ENCODE measurements at regions not wholly inside any gene's neighbourhood (a gene's known extent, or its start where the extent isn't known, plus 50 kb on each side); places are given as distances from the start of the nearest gene placed in this dataset.

- no peak for DNase-seq (ENCODE audit: low spot score)
These were observed 742.2 kb downstream of the SLC16A7 start for GRCh38 chr12:60337839-60338549.

- no peak for DNase-seq (ENCODE audit: low spot score)
These were observed 749.6 kb downstream of the SLC16A7 start for GRCh38 chr12:60345442-60345841.

- DNase-seq (ENCODE audit: low spot score): no peak
These were observed 753.6 kb downstream of the SLC16A7 start for GRCh38 chr12:60349232-60349978.

GRCh38 chr12:60387356-60387755, 791.5 kb downstream of the SLC16A7 start:
- DNase-seq (ENCODE audit: low spot score): no peak

- DNase-seq (ENCODE audit: low spot score): no peak
These were observed 795.2 kb downstream of the SLC16A7 start for GRCh38 chr12:60391051-60391450.

- no peak for DNase-seq (ENCODE audit: low spot score)
These were observed 796.0 kb downstream of the SLC16A7 start for GRCh38 chr12:60391791-60392190.

GRCh38 chr12:60393093-60393492, 797.3 kb downstream of the SLC16A7 start:
- DNase-seq (ENCODE audit: low spot score): no peak

GRCh38 chr12:60394665-60395064, 798.8 kb downstream of the SLC16A7 start:
- no peak for DNase-seq (ENCODE audit: low spot score)

- no peak for DNase-seq (ENCODE audit: low spot score)
These were observed 802.7 kb downstream of the SLC16A7 start for GRCh38 chr12:60398547-60398946.

- no peak for DNase-seq (ENCODE audit: low spot score)
These were observed 803.2 kb downstream of the SLC16A7 start for GRCh38 chr12:60399064-60399463.

GRCh38 chr12:60402996-60403395, 807.2 kb downstream of the SLC16A7 start:
- DNase-seq (ENCODE audit: low spot score): no peak

GRCh38 chr12:60415351-60415750, 819.5 kb downstream of the SLC16A7 start:
- DNase-seq (ENCODE audit: low spot score): no peak

- DNase-seq (ENCODE audit: low spot score): no peak
These were observed 824.2 kb downstream of the SLC16A7 start for GRCh38 chr12:60419986-60420385.

GRCh38 chr12:60421741-60422140, 825.9 kb downstream of the SLC16A7 start:
- DNase-seq (ENCODE audit: low spot score): no peak

GRCh38 chr12:60437297-60437696, 841.5 kb downstream of the SLC16A7 start:
- no peak for DNase-seq (ENCODE audit: low spot score)

- DNase-seq (ENCODE audit: low spot score): no peak
These were observed 845.7 kb downstream of the SLC16A7 start for GRCh38 chr12:60441577-60441976.

GRCh38 chr12:60451457-60451856, 855.6 kb downstream of the SLC16A7 start:
- DNase-seq (ENCODE audit: low spot score): no peak

- no peak for DNase-seq (ENCODE audit: low spot score)
These were observed 869.2 kb downstream of the SLC16A7 start for GRCh38 chr12:60465060-60465459.

GRCh38 chr12:60468546-60468945, 872.7 kb downstream of the SLC16A7 start:
- DNase-seq (ENCODE audit: low spot score): no peak

- no peak for DNase-seq (ENCODE audit: low spot score)
These were observed 880.0 kb downstream of the SLC16A7 start for GRCh38 chr12:60475825-60476224.

GRCh38 chr12:60487284-60487683, 891.5 kb downstream of the SLC16A7 start:
- no peak for DNase-seq (ENCODE audit: low spot score)

GRCh38 chr12:60489071-60489470, 893.2 kb downstream of the SLC16A7 start:
- DNase-seq (ENCODE audit: low spot score): no peak

GRCh38 chr12:60494244-60494643, 898.4 kb downstream of the SLC16A7 start:
- DNase-seq (ENCODE audit: low spot score): peak; percentile 40

- DNase-seq (ENCODE audit: low spot score): no peak
These were observed 902.8 kb downstream of the SLC16A7 start for GRCh38 chr12:60498656-60499055.
